Body of pancreas (tissue), 4 donors: ENCODE measurements at regions not wholly inside any gene's neighbourhood (a gene's known extent, or its start where the extent isn't known, plus 50 kb on each side); places are given as distances from the start of the nearest gene placed in this dataset.
"Not testable (repeated sequence)": the region's sequence is repeated elsewhere in the genome, so short reads cannot be mapped to it uniquely, and the experiment has no call there.

Experiments used
- ATAC-seq: fragments of 150-250 bp; one replicate; pipeline ENCODE4 v1.9.1; 2016
- DNase-seq, 4 donors: peaks; one replicate each; pipeline ENCODE4 v3.0.0-alpha.2; 2019
- H3K27ac ChIP-seq, 4 donors: fragments of 200-600 bp; sonication (generic); 1 replicate in 3 of 4; 2 replicates in 1 of 4; pipeline versions ENCODE4 v1.5.1 to v1.6.1; 2016 to 2019; ENCODE audit warnings: mild to moderate bottlenecking in 1 of 4, mixed read lengths in 1 of 4, moderate library complexity in 1 of 4
- H3K27me3 ChIP-seq, 2 donors: fragments of 200-600 bp; sonication (generic); one replicate each; pipeline ENCODE4 v1.6.0; 2016; ENCODE audit warnings: mild to moderate bottlenecking in 1 of 2
- H3K36me3 ChIP-seq, 2 donors: fragments of 200-600 bp; sonication (generic); replicated peaks in 1 of 2; 2 replicates each; pipeline ENCODE4 v1.5.1; 2016; ENCODE audit warnings: low read depth in 2 of 2; ENCODE audit not compliant: insufficient read depth in 1 of 2
- H3K4me1 ChIP-seq: fragments of 200-600 bp; sonication (generic); one replicate; pipeline ENCODE4 v1.6.0; 2016
- H3K4me3 ChIP-seq, 2 donors: fragments of 200-600 bp; sonication (generic); 1 replicate in 1 of 2; 2 replicates in 1 of 2; pipeline ENCODE4 v1.5.1; 2016 to 2019
- H3K9me3 ChIP-seq, 3 donors: fragments of 200-600 bp; sonication (generic); 1 replicate in 2 of 3; 2 replicates in 1 of 3; pipeline ENCODE4 v1.5.1; 2016
- CTCF ChIP-seq, 7 experiments: fragments of 450-650 bp in 4 of 7; fragments of 200-600 bp in 3 of 7; sonication (generic) in 3 of 7; IDR thresholded peaks; one replicate each; pipeline ENCODE4 v1.5.1; 2016 to 2019; ENCODE audit warnings: antibody characterized with exemption in 7 of 7
- POLR2A ChIP-seq, 3 donors: fragments of 450-650 bp; IDR thresholded peaks; one replicate each; pipeline ENCODE4 v1.6.1; 2016; ENCODE audit warnings: antibody characterized with exemption in 3 of 3, mild to moderate bottlenecking in 2 of 3
- WGBS, 2 donors: methylation state at CpG; one replicate each; pipeline ENCODE4 v1.1.5; 2017; 5-methylcytosine and 5-hydroxymethylcytosine counted together
- intact Hi-C: fragments of 100-400 bp; cut with DNase I; formaldehyde crosslinking; loops from one replicate; pipeline ENCODE4 v1.15.1; 2023

DNA sequence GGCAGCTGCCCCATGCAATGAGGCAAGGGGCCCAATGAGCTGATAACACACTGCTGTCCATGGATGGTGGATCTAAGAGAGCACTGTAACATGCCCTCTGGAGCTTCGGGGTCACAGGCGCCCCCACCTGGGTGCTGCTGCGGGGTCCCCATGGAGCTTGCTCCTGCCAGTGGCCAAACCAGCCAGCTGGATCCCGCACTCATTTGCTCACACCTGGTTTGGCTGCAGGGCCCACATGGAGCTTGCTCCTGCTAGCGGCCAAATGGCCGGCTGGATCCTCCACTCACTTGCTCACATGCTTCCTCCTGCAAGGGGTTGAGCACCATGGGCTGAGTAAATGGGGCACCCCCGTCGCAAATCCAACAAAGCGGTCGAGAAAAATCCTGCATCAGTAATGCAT is 68.3 kb upstream of the ARL15 start:
- H3K36me3 ChIP-seq, result no peaks in the 10 kb centered on the region
- TF ChIP-seq CTCF (IDR thresholded peaks at IDR 0.05) (no peak), POLR2A (IDR thresholded peaks at IDR 0.05) (no peak)
- H3K4me3 ChIP-seq, result no peak overlapping the region
- intact Hi-C loops, result no loop called here
- WGBS, 2 donors, result 87 to 94% methylated on average over 3 to 10 of the region's 10 CpGs
- H3K4me1 ChIP-seq, result no peaks in the 10 kb centered on the region
- DNase-seq (no peak), ATAC-seq (no peak)
- no peaks in the 10 kb centered on the region for H3K27me3 ChIP-seq
- H3K27ac ChIP-seq, result no peak overlapping the region
- H3K9me3 ChIP-seq, result no peaks in the 10 kb centered on the region

DNA sequence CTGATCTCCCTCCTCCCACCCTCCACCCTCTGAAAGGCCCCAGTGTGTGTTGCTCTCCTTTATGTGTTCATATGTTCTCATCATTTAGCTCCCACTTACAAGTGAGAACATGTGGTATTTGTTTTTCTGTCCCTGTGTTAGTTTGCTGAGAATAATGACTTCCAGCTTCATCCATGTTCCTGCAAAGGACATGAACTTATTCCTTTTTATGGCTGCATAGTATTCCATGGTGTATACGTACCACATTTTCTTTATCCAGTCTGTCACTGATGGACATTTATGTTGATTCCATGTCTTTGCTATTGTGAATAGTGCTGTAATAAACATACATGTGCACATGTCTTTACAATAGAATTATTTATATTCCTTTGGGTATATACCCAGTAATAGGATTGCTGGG is 67.0 kb upstream of the ARL15 start:
- H3K4me3 ChIP-seq, ATAC-seq, DNase-seq, H3K4me1 ChIP-seq, H3K36me3 ChIP-seq, intact Hi-C loops, H3K27ac ChIP-seq, H3K9me3 ChIP-seq, H3K27me3 ChIP-seq: not testable (repeated sequence)
- WGBS, 2 donors, result 88 to 91% methylated on average over 1 of the region's 1 CpG

DNA sequence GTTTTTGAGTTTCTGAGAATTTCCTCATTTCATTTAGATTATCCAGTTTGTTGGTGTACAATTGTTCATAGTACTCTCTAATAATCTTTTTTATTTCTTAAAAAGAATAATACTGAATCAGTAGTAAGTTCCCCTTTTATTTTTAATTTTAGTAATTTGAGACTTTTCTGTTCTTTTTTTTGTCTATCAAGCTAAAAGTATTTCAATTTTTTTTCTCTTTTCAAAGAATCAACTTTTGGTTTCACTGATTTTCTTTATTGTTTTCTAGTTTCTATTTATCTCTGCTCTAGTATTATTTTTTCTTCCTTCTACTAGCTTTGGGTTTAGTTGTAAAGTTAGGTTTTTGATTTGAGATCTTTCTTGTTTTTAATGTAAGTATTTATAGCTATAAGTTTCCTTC is 60.6 kb upstream of the ARL15 start:
- intact Hi-C loops, result no loop called here

DNA sequence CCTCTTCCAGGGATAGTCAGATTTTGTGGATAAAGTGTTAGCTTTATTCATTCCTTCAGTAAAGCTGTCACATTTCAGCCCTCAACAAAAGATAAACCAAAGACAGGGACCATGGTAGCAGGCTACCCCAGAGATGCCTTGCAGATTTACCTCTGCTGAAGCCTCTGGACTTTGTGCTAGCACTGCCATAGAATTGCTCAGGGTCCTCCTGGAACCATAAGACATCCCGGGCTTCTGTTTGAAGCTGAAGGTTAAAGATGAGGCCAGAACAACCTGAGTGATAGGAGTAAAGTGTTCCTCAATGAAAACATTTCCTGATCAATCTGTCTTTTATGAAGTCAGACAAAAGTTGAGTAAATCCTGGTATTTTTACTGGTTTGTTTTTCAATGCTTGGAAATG is 57.5 kb upstream of the ARL15 start:
- Histone ChIP-seq H3K27me3 (no peaks in the 10 kb centered on the region), H3K36me3 (no peaks in the 10 kb centered on the region), H3K4me1 (no peaks in the 10 kb centered on the region), H3K4me3 (no peak overlapping the region), H3K9me3 (no peaks in the 10 kb centered on the region), H3K27ac (no peak overlapping the region)
- TF ChIP-seq CTCF (IDR thresholded peaks at IDR 0.05), result no peak
- TF ChIP-seq POLR2A (IDR thresholded peaks at IDR 0.05), result no peak
- whole genome bisulfite sequencing, 2 donors, result 90 to 92% methylated on average over 1 of the region's 1 CpG
- no peak for DNase-seq
- intact Hi-C loops, result no loop called here
- ATAC-seq, result no peak

More for the DNA sequence above, 60.6 kb upstream of the ARL15 start:
- no peaks in the 10 kb centered on the region for H3K27me3 ChIP-seq
- H3K36me3 ChIP-seq, result no peaks in the 10 kb centered on the region
- ATAC-seq, result no peak
- H3K9me3 ChIP-seq, result no peaks in the 10 kb centered on the region
- no peak for DNase-seq
- H3K27ac ChIP-seq, result no peak overlapping the region
- no peak overlapping the region for H3K4me3 ChIP-seq
- H3K4me1 ChIP-seq, result no peaks in the 10 kb centered on the region
- TF ChIP-seq CTCF (IDR thresholded peaks at IDR 0.05) (no peak), POLR2A (IDR thresholded peaks at IDR 0.05) (no peak)

- ATAC-seq (no peak), DNase-seq (no peak)
- H3K9me3 ChIP-seq, result no peaks in the 10 kb centered on the region
- intact Hi-C loops, result no loop called here
- TF ChIP-seq POLR2A (IDR thresholded peaks at IDR 0.05) (no peak), CTCF (IDR thresholded peaks at IDR 0.05) (no peak)
- no peak overlapping the region for H3K27ac ChIP-seq
- H3K4me1 ChIP-seq, result peaks cover 7% of the 10 kb centered on the region
- H3K27me3 ChIP-seq, result no peaks in the 10 kb centered on the region
- H3K4me3 ChIP-seq, result no peak overlapping the region
- H3K36me3 ChIP-seq, result no peaks in the 10 kb centered on the region
These were observed 56.3 kb upstream of the ARL15 start for GRCh38 chr5:54366707-54367106.
